ENCODE measurements at regions not wholly inside any gene's neighbourhood (a gene's known extent, or its start where the extent isn't known, plus 50 kb on each side); places are given as distances from the start of the nearest gene placed in this dataset.

DNA sequence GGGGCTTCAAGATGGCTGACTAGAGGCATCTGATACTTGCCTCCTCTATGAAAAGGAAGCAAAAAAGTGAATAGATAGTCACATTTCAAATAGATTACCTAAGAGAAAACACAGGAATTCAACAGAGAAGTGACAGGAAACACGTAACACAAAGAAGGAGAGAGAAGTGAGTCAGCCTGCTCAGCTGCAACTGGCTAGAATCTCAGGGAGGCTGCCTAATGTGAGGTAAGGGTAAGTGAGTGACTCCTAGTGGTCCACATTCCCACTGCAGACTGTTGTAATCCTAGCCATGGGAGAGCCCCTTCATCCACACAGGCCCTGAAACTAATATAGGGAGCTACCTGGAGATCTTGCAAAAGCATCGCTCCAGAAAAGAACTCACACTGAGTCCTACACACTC is 179.2 kb downstream of the SLC7A11 start:
- TF ChIP-seq SMC3 (IDR thresholded peaks at IDR 0.05; ENCODE audit: low read depth, low read length), result 0 out of 2 replicates have a peak, but pooled peaks have one; percentile 28
- no peak for TF ChIP-seq RFX5 (IDR thresholded peaks at IDR 0.05; ENCODE audit: low read depth, low read length)
- TF ChIP-seq, protein P1, sequence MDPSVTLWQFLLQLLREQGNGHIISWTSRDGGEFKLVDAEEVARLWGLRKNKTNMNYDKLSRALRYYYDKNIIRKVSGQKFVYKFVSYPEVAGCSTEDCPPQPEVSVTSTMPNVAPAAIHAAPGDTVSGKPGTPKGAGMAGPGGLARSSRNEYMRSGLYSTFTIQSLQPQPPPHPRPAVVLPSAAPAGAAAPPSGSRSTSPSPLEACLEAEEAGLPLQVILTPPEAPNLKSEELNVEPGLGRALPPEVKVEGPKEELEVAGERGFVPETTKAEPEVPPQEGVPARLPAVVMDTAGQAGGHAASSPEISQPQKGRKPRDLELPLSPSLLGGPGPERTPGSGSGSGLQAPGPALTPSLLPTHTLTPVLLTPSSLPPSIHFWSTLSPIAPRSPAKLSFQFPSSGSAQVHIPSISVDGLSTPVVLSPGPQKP (IDR thresholded peaks at IDR 0.05; ENCODE audit: borderline replicate concordance, low read depth, low read length), result no peak
- TF ChIP-seq, protein P2, sequence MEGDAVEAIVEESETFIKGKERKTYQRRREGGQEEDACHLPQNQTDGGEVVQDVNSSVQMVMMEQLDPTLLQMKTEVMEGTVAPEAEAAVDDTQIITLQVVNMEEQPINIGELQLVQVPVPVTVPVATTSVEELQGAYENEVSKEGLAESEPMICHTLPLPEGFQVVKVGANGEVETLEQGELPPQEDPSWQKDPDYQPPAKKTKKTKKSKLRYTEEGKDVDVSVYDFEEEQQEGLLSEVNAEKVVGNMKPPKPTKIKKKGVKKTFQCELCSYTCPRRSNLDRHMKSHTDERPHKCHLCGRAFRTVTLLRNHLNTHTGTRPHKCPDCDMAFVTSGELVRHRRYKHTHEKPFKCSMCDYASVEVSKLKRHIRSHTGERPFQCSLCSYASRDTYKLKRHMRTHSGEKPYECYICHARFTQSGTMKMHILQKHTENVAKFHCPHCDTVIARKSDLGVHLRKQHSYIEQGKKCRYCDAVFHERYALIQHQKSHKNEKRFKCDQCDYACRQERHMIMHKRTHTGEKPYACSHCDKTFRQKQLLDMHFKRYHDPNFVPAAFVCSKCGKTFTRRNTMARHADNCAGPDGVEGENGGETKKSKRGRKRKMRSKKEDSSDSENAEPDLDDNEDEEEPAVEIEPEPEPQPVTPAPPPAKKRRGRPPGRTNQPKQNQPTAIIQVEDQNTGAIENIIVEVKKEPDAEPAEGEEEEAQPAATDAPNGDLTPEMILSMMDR (conservative IDR thresholded peaks at IDR 0.05; ENCODE audit: low read depth, low read length), result peak; percentile 46
- no peak for TF ChIP-seq RCOR1 (IDR thresholded peaks at IDR 0.05; ENCODE audit: insufficient replicate concordance, low read length)
- no peak for TF ChIP-seq BHLHE40 (IDR thresholded peaks at IDR 0.05; ENCODE audit: low read depth, low read length)
- no peak for TF ChIP-seq MAZ (IDR thresholded peaks at IDR 0.05; ENCODE audit: borderline replicate concordance, low read depth, low read length)
- TF ChIP-seq POLR2A (IDR thresholded peaks at IDR 0.05; ENCODE audit: low read depth, low read length), result no peak
- TF ChIP-seq FOS (IDR thresholded peaks at IDR 0.05; ENCODE audit: low read depth, low read length), result no peak
- TF ChIP-seq MAFK (IDR thresholded peaks at IDR 0.05; ENCODE audit: low read depth, low read length), result no peak
- no peak for TF ChIP-seq CEBPB (IDR thresholded peaks at IDR 0.05; ENCODE audit: low read depth, low read length)
- no peak for TF ChIP-seq MXI1 (IDR thresholded peaks at IDR 0.05; ENCODE audit: borderline replicate concordance, low read depth, low read length)

All from IMR-90 (cell line).